CD14-positive monocyte (primary cell): ENCODE measurements at regions not wholly inside any gene's neighbourhood (a gene's known extent, or its start where the extent isn't known, plus 50 kb on each side); places are given as distances from the start of the nearest gene placed in this dataset.
"Not testable (repeated sequence)": the region's sequence is repeated elsewhere in the genome, so short reads cannot be mapped to it uniquely, and the experiment has no call there.

Experiments
- DNase-seq, 3 donors: peaks; one replicate each; pipeline ENCODE4 v3.0.0-alpha.2; 2011 to 2022
- H2AFZ ChIP-seq: 2 replicates; pipeline ENCODE4 v1.6.0; 2012; ENCODE audit warnings: mild to moderate bottlenecking, low read depth, low read length, inconsistent platforms; ENCODE audit not compliant: insufficient read depth, poor library complexity, severe bottlenecking
- H3K27ac ChIP-seq, 2 donors: 1 replicate in 1 of 2; 2 replicates in 1 of 2; pipeline ENCODE4 v1.5.1; 2012 to 2013; ENCODE audit warnings: low read length in 2 of 2, control low read depth in 1 of 2, inconsistent platforms in 1 of 2, low read depth in 1 of 2, mild to moderate bottlenecking in 1 of 2
- H3K27me3 ChIP-seq, 2 donors: one replicate each; pipeline versions ENCODE4 v1.6.0 to v1.6.1; 2011 to 2013; ENCODE audit warnings: low read length in 2 of 2; ENCODE audit not compliant: control insufficient read depth in 2 of 2, insufficient read depth in 2 of 2
- H3K36me3 ChIP-seq, 2 donors: replicated peaks in 1 of 2; 1 replicate in 1 of 2; 2 replicates in 1 of 2; pipeline versions ENCODE4 v1.5.1 to v1.6.1; 2012 to 2013; ENCODE audit warnings: low read length in 2 of 2, control low read depth in 1 of 2, inconsistent platforms in 1 of 2, mild to moderate bottlenecking in 1 of 2; ENCODE audit not compliant: insufficient read depth in 2 of 2, control insufficient read depth in 1 of 2
- H3K4me1 ChIP-seq, 2 donors: 1 replicate in 1 of 2; 2 replicates in 1 of 2; pipeline versions ENCODE4 v1.5.1 to v1.6.1; 2012 to 2013; ENCODE audit warnings: low read length in 2 of 2, control low read depth in 1 of 2, inconsistent platforms in 1 of 2, mild to moderate bottlenecking in 1 of 2, moderate library complexity in 1 of 2; ENCODE audit not compliant: insufficient read depth in 2 of 2, control insufficient read depth in 1 of 2
- H3K4me2 ChIP-seq: replicated peaks from 2 replicates; pipeline ENCODE3; 2012; ENCODE audit warnings: low read length, moderate library complexity, mild to moderate bottlenecking; ENCODE audit not compliant: poor library complexity, severe bottlenecking; ENCODE audit errors: extremely low read depth
- H3K4me3 ChIP-seq, 3 experiments: fragments of 200-600 bp in 1 of 3; sonication (generic) in 1 of 3; replicated peaks in 1 of 3; 1 replicate in 2 of 3; 2 replicates in 1 of 3; pipeline ENCODE4 v1.5.1; 2011 to 2013; ENCODE audit warnings: low read length in 3 of 3, mild to moderate bottlenecking in 3 of 3, control low read depth in 2 of 3, low read depth in 2 of 3, inconsistent platforms in 1 of 3, moderate library complexity in 1 of 3
- H3K79me2 ChIP-seq: 2 replicates; pipeline ENCODE4 v1.6.0; 2012; ENCODE audit warnings: mild to moderate bottlenecking, control low read depth, inconsistent platforms, low read length, moderate library complexity; ENCODE audit not compliant: insufficient read depth
- H3K9ac ChIP-seq: 2 replicates; pipeline ENCODE4 v1.6.0; 2017; ENCODE audit warnings: low read length, mild to moderate bottlenecking; ENCODE audit not compliant: insufficient read depth, poor library complexity, severe bottlenecking
- H3K9me3 ChIP-seq, 2 donors: replicated peaks in 1 of 2; 1 replicate in 1 of 2; 2 replicates in 1 of 2; pipeline versions ENCODE4 v1.5.1 to v1.6.1; 2012 to 2013; ENCODE audit warnings: low read length in 2 of 2, control low read depth in 1 of 2; ENCODE audit not compliant: control insufficient read depth in 1 of 2, insufficient read depth in 1 of 2
- H4K20me1 ChIP-seq: 2 replicates; pipeline ENCODE4 v1.6.0; 2012; ENCODE audit warnings: mild to moderate bottlenecking, low read length, control low read depth, moderate library complexity; ENCODE audit not compliant: insufficient read depth
- H3K27ac Mint-ChIP-seq, 7 donors: one replicate each; pipeline ENCODE4 v1.8.0; 2020; ENCODE audit warnings: mild to moderate bottlenecking in 7 of 7, mixed read lengths in 7 of 7, moderate library complexity in 6 of 7, inconsistent platforms in 2 of 7
- H3K27me3 Mint-ChIP-seq, 3 donors: one replicate each; pipeline ENCODE4 v1.8.0; 2021 to 2022; ENCODE audit warnings: low read depth in 3 of 3, mild to moderate bottlenecking in 3 of 3, mixed read lengths in 3 of 3, moderate library complexity in 3 of 3, inconsistent platforms in 1 of 3
- H3K36me3 Mint-ChIP-seq, 2 donors: one replicate each; pipeline ENCODE4 v1.8.0; 2020; ENCODE audit warnings: mixed read lengths in 2 of 2, inconsistent platforms in 1 of 2, mild to moderate bottlenecking in 1 of 2
- H3K4me1 Mint-ChIP-seq: one replicate; pipeline ENCODE4 v1.8.0; 2020; ENCODE audit warnings: mild to moderate bottlenecking, mixed read lengths
- H3K4me3 Mint-ChIP-seq, 2 donors: one replicate each; pipeline ENCODE4 v1.8.0; 2020; ENCODE audit warnings: mild to moderate bottlenecking in 2 of 2, mixed read lengths in 2 of 2, moderate library complexity in 1 of 2
- H3K9me3 Mint-ChIP-seq, 7 donors: one replicate each; pipeline ENCODE4 v1.8.0; 2020 to 2022; ENCODE audit warnings: mixed read lengths in 7 of 7, mild to moderate bottlenecking in 6 of 7, moderate library complexity in 6 of 7, inconsistent platforms in 2 of 7
- WGBS: methylation state at CpG from one replicate; pipeline ENCODE4 v1.1.5; 2013; ENCODE audit warnings: missing lambda C conversion rate; ENCODE audit not compliant: insufficient coverage; 5-methylcytosine and 5-hydroxymethylcytosine counted together
- intact Hi-C, 2 donors: fragments of 100-400 bp; cut with micrococcal nuclease; formaldehyde crosslinking; loops; one replicate each; pipeline versions ENCODE4 v1.15.0 to v1.15.1; 2023
- TF ChIP-seq, protein P1 (sequence below): fragments of 200-600 bp; IDR thresholded peaks from one replicate; pipeline ENCODE4 v1.8.0; 2022; ENCODE audit warnings: antibody characterized with exemption, mild to moderate bottlenecking

DNA sequence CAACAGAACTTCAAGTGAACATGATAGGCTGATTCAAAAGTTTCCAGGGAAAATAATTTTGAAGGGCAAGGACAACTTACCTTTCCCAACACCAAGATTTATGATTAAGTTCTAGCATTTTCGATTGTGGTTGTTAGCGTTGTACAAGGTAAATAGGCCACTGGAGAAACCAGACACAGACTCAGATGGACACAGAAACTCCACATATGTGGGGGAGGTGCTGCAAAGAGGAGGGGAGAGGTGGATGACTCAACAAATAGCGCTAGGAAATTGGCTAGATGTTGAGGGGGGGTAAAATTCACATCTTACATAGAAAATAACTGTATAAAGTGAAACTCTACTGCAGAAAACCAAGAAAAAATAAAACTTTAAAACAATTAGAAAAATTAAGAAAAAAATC, 564.4 kb downstream of the MATN1 start:
- DNase-seq: no peak
- no peaks in the 10 kb centered on the region for H4K20me1 ChIP-seq
- no peaks in the 10 kb centered on the region for H3K9me3 ChIP-seq
- no peak overlapping the region for H3K4me3 ChIP-seq
- peaks cover 0 to 5% (median 2%) of the 10 kb centered on the region in 7 donors for H3K9me3 Mint-ChIP-seq
- no peaks in the 10 kb centered on the region for H3K79me2 ChIP-seq
- no peaks in the 10 kb centered on the region for H3K4me1 ChIP-seq
- H3K27me3 Mint-ChIP-seq: peaks cover 6 to 12% (median 7%) of the 10 kb centered on the region in 3 donors
- peaks cover 3 to 6% of the 10 kb centered on the region in 2 donors for H3K27me3 ChIP-seq
- H3K9ac ChIP-seq: no peak overlapping the region
- H2AFZ ChIP-seq: no peak overlapping the region
- WGBS: no CpG with 5 or more reads among the region's 3 CpGs
- H3K4me2 ChIP-seq: no peak overlapping the region
- no peak overlapping the region for H3K27ac ChIP-seq
- no peaks in the 10 kb centered on the region for H3K4me1 Mint-ChIP-seq
- no peaks in the 10 kb centered on the region for H3K36me3 ChIP-seq
- H3K36me3 Mint-ChIP-seq: no peaks in the 10 kb centered on the region
- no peak overlapping the region for H3K4me3 Mint-ChIP-seq
- intact Hi-C loops: no loop called here
- no peak overlapping the region for H3K27ac Mint-ChIP-seq
- TF ChIP-seq, protein P1, sequence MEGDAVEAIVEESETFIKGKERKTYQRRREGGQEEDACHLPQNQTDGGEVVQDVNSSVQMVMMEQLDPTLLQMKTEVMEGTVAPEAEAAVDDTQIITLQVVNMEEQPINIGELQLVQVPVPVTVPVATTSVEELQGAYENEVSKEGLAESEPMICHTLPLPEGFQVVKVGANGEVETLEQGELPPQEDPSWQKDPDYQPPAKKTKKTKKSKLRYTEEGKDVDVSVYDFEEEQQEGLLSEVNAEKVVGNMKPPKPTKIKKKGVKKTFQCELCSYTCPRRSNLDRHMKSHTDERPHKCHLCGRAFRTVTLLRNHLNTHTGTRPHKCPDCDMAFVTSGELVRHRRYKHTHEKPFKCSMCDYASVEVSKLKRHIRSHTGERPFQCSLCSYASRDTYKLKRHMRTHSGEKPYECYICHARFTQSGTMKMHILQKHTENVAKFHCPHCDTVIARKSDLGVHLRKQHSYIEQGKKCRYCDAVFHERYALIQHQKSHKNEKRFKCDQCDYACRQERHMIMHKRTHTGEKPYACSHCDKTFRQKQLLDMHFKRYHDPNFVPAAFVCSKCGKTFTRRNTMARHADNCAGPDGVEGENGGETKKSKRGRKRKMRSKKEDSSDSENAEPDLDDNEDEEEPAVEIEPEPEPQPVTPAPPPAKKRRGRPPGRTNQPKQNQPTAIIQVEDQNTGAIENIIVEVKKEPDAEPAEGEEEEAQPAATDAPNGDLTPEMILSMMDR: no peak

DNA sequence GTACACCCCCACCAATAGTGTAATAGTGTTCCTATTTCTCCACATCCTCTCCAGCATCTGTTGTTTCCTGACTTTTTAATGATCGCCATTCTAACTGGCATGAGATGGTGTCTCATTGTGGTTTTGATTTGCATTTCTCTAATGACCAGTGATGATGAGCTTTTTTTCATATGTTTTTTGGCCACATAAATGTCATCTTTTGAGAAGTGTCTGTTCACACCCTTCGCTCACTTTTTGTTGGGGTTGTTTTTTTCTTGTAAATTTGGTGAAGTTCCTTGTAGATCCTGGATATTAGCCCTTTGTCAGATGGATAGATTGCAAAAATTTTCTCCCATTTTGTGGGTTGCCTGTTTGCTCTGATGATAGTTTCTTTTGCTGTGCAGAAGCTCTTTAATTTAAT, 567.7 kb downstream of the MATN1 start:
- H3K9ac ChIP-seq, H3K27ac ChIP-seq, H3K27ac Mint-ChIP-seq, H3K9me3 ChIP-seq, H4K20me1 ChIP-seq, H3K4me3 Mint-ChIP-seq, H3K4me1 ChIP-seq, H2AFZ ChIP-seq, H3K36me3 Mint-ChIP-seq, intact Hi-C loops, H3K79me2 ChIP-seq, DNase-seq, H3K36me3 ChIP-seq, H3K4me2 ChIP-seq, H3K27me3 ChIP-seq, H3K4me3 ChIP-seq, H3K4me1 Mint-ChIP-seq: not testable (repeated sequence)
- Mint-ChIP-seq H3K9me3 (peaks cover 0 to 12% (median 4%) of the 10 kb centered on the region in 7 donors), H3K27me3 (peaks cover 4 to 11% (median 9%) of the 10 kb centered on the region in 3 donors)
- no CpG with 5 or more reads among the region's 2 CpGs for WGBS

DNA sequence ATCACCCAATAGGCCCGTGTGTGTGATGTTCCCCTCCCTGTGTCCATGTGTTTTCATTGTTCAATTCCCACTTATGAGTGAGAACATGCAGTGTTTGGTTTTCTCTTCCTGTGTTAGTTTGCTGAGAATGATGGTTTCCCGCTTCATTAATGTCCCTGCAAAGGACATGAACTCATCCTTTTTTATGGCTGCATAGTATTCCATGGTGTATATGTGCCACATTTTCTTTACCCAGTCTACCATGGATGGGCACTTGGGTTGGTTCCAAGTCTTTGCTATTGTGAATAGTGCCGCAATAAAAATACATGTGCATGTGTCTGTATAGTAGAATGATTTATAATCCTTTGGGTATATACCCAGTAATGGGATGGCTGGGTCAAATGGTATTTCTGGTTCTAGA, 568.1 kb downstream of the MATN1 start:
- H3K36me3 ChIP-seq, H4K20me1 ChIP-seq, H3K4me2 ChIP-seq, H3K27ac Mint-ChIP-seq, H3K79me2 ChIP-seq, H3K36me3 Mint-ChIP-seq, DNase-seq, H3K4me3 ChIP-seq, H3K4me1 Mint-ChIP-seq, H3K9me3 ChIP-seq, H3K27ac ChIP-seq, H3K27me3 ChIP-seq, intact Hi-C loops, H2AFZ ChIP-seq, H3K9ac ChIP-seq, H3K4me3 Mint-ChIP-seq, H3K4me1 ChIP-seq: not testable (repeated sequence)
- H3K27me3 Mint-ChIP-seq: peaks cover 4 to 12% (median 9%) of the 10 kb centered on the region in 3 donors
- peaks cover 0 to 12% (median 4%) of the 10 kb centered on the region in 7 donors for H3K9me3 Mint-ChIP-seq
- no CpG with 5 or more reads among the region's 3 CpGs for WGBS
